H9 (cell line): ENCODE measurements at regions not wholly inside any gene's neighbourhood (a gene's known extent, or its start where the extent isn't known, plus 50 kb on each side); places are given as distances from the start of the nearest gene placed in this dataset.

ENCODE experiments used
- DNase-seq: peaks from one replicate; pipeline ENCODE4 v3.0.0-alpha.2; 2017
- H2AFZ ChIP-seq: one replicate; pipeline ENCODE4 v1.6.1; 2013; ENCODE audit warnings: mild to moderate bottlenecking, low read length, control low read depth, moderate library complexity
- H2AK5ac ChIP-seq: 2 replicates; pipeline ENCODE4 v1.6.1; 2013; ENCODE audit warnings: low read length, control low read depth, mixed read lengths; ENCODE audit not compliant: insufficient read length
- H2BK120ac ChIP-seq: one replicate; pipeline ENCODE4 v1.6.1; 2013; ENCODE audit warnings: low read depth, mild to moderate bottlenecking, low read length, control low read depth, inconsistent platforms; ENCODE audit not compliant: poor library complexity, severe bottlenecking
- H2BK12ac ChIP-seq: 2 replicates; pipeline ENCODE4 v1.6.1; 2013; ENCODE audit warnings: low read length, control low read depth, mixed read lengths, low read depth; ENCODE audit not compliant: insufficient read length
- H2BK15ac ChIP-seq: 2 replicates; pipeline ENCODE4 v1.6.1; 2013; ENCODE audit warnings: low read depth, low read length, control low read depth
- H2BK20ac ChIP-seq: one replicate; pipeline ENCODE4 v1.6.1; 2013; ENCODE audit warnings: low read depth, mild to moderate bottlenecking, low read length, control low read depth, inconsistent platforms; ENCODE audit not compliant: poor library complexity, severe bottlenecking
- H2BK5ac ChIP-seq: 2 replicates; pipeline ENCODE4 v1.6.1; 2013; ENCODE audit warnings: low read length, control low read depth, mixed read lengths; ENCODE audit not compliant: insufficient read length
- H3K14ac ChIP-seq: 2 replicates; pipeline ENCODE4 v1.6.1; 2013; ENCODE audit warnings: low read length, control low read depth; ENCODE audit not compliant: insufficient read depth
- H3K18ac ChIP-seq: 2 replicates; pipeline ENCODE4 v1.6.1; 2013; ENCODE audit warnings: low read depth, mild to moderate bottlenecking, mixed read lengths, low read length, control low read depth; ENCODE audit not compliant: insufficient read length
- H3K23ac ChIP-seq: 2 replicates; pipeline ENCODE4 v1.6.1; 2013; ENCODE audit warnings: low read length, control low read depth, mixed read lengths, low read depth; ENCODE audit not compliant: insufficient read length
- H3K23me2 ChIP-seq: 2 replicates; pipeline ENCODE4 v1.6.1; 2013; ENCODE audit warnings: low read depth, mild to moderate bottlenecking, mixed read lengths, low read length, control low read depth; ENCODE audit not compliant: insufficient read length, poor library complexity, severe bottlenecking
- H3K27ac ChIP-seq: 2 replicates; pipeline ENCODE4 v1.5.1; 2013; ENCODE audit warnings: low read length, control low read depth, mixed read lengths, low read depth; ENCODE audit not compliant: insufficient read length
- H3K27me3 ChIP-seq: 2 replicates; pipeline ENCODE4 v1.6.1; 2013; ENCODE audit warnings: low read length, control low read depth, inconsistent platforms; ENCODE audit not compliant: insufficient read depth
- H3K4ac ChIP-seq: 2 replicates; pipeline ENCODE4 v1.6.1; 2013; ENCODE audit warnings: low read depth, mild to moderate bottlenecking, control low read depth, inconsistent platforms, low read length, moderate library complexity
- H3K4me1 ChIP-seq: 2 replicates; pipeline ENCODE4 v1.6.1; 2013; ENCODE audit warnings: low read length, control low read depth, inconsistent platforms; ENCODE audit not compliant: insufficient read depth
- H3K4me2 ChIP-seq: 2 replicates; pipeline ENCODE4 v1.6.1; 2013; ENCODE audit warnings: low read length, control low read depth, mixed read lengths; ENCODE audit not compliant: insufficient read length, insufficient read depth
- H3K56ac ChIP-seq: 2 replicates; pipeline ENCODE4 v1.6.1; 2013; ENCODE audit warnings: low read depth, mild to moderate bottlenecking, mixed read lengths, low read length, control low read depth; ENCODE audit not compliant: insufficient read length
- H3K79me1 ChIP-seq: 2 replicates; pipeline ENCODE4 v1.6.1; 2013; ENCODE audit warnings: low read depth, mild to moderate bottlenecking, moderate library complexity, low read length, control low read depth, inconsistent platforms; ENCODE audit not compliant: insufficient read depth, poor library complexity, severe bottlenecking
- H3K79me2 ChIP-seq: 2 replicates; pipeline ENCODE4 v1.6.1; 2013; ENCODE audit warnings: low read length, control low read depth, inconsistent platforms; ENCODE audit not compliant: insufficient read depth
- H3K9ac ChIP-seq: 2 replicates; pipeline ENCODE4 v1.6.1; 2013; ENCODE audit warnings: low read length, control low read depth, mixed read lengths; ENCODE audit not compliant: insufficient read length; ENCODE audit errors: extremely low read depth
- H3K9me3 ChIP-seq: one replicate; pipeline ENCODE4 v1.6.1; 2013; ENCODE audit warnings: low read depth, low read length, inconsistent platforms; ENCODE audit not compliant: control insufficient read depth
- H3T11ph ChIP-seq: one replicate; pipeline ENCODE4 v1.6.1; 2013; ENCODE audit warnings: mild to moderate bottlenecking, low read length, control low read depth, inconsistent platforms
- H4K20me1 ChIP-seq: one replicate; pipeline ENCODE4 v1.6.1; 2013; ENCODE audit not compliant: control insufficient read depth, insufficient read length, insufficient read depth
- H4K5ac ChIP-seq: 2 replicates; pipeline ENCODE4 v1.6.1; 2013; ENCODE audit warnings: low read depth, mild to moderate bottlenecking, mixed read lengths, low read length, control low read depth; ENCODE audit not compliant: insufficient read length
- H4K8ac ChIP-seq: replicated peaks from 2 replicates; pipeline ENCODE4 v1.6.1; 2013; ENCODE audit warnings: low read length, control low read depth, mixed read lengths, low read depth; ENCODE audit not compliant: insufficient read length
- H4K91ac ChIP-seq: 2 replicates; pipeline ENCODE4 v1.6.1; 2013; ENCODE audit warnings: low read depth, mild to moderate bottlenecking, moderate library complexity, mixed read lengths, low read length, control low read depth; ENCODE audit not compliant: insufficient read length
- H3K27ac Mint-ChIP-seq, 3 experiments: 2 replicates in 2 of 3; 3 replicates in 1 of 3; pipeline ENCODE4 v1.8.0; 2020 to 2021; ENCODE audit warnings: mixed read lengths in 3 of 3, mild to moderate bottlenecking in 1 of 3, moderate library complexity in 1 of 3
- H3K27me3 Mint-ChIP-seq: 2 replicates; pipeline ENCODE4 v1.8.0; 2021; ENCODE audit warnings: low read depth, mild to moderate bottlenecking, moderate library complexity, mixed read lengths
- H3K36me3 Mint-ChIP-seq, 3 experiments: 2 replicates in 2 of 3; 3 replicates in 1 of 3; pipeline ENCODE4 v1.8.0; 2020 to 2021; ENCODE audit warnings: low read depth in 3 of 3, mixed read lengths in 3 of 3; ENCODE audit not compliant: insufficient read depth in 1 of 3
- H3K4me1 Mint-ChIP-seq, 2 experiments: 2 replicates each; pipeline ENCODE4 v1.8.0; 2020; ENCODE audit warnings: mixed read lengths in 2 of 2
- H3K4me3 Mint-ChIP-seq, 2 experiments: 2 replicates in 1 of 2; 3 replicates in 1 of 2; pipeline ENCODE4 v1.8.0; 2020 to 2021; ENCODE audit warnings: mild to moderate bottlenecking in 2 of 2, mixed read lengths in 2 of 2, moderate library complexity in 1 of 2
- H3K9me3 Mint-ChIP-seq, 2 experiments: 2 replicates in 1 of 2; 3 replicates in 1 of 2; pipeline ENCODE4 v1.8.0; 2020; ENCODE audit warnings: mild to moderate bottlenecking in 2 of 2, mixed read lengths in 2 of 2, moderate library complexity in 1 of 2
- WGBS: extraction: QIAGEN DNeasy Blood & Tissue Kit; methylation state at CpG from one replicate; pipeline ENCODE4 v1.1.7; 2013; ENCODE audit warnings: missing lambda C conversion rate, low lambda C conversion rate, mixed read lengths; ENCODE audit not compliant: insufficient read length; ENCODE audit errors: extremely low coverage; 5-methylcytosine and 5-hydroxymethylcytosine counted together
- TF ChIP-seq, protein P1 (sequence below): fragments of 200-600 bp; sonication (generic); conservative IDR thresholded peaks from 3 replicates; pipeline ENCODE4 v1.8.0; 2021; ENCODE audit warnings: antibody characterized with exemption, mild to moderate bottlenecking

DNA sequence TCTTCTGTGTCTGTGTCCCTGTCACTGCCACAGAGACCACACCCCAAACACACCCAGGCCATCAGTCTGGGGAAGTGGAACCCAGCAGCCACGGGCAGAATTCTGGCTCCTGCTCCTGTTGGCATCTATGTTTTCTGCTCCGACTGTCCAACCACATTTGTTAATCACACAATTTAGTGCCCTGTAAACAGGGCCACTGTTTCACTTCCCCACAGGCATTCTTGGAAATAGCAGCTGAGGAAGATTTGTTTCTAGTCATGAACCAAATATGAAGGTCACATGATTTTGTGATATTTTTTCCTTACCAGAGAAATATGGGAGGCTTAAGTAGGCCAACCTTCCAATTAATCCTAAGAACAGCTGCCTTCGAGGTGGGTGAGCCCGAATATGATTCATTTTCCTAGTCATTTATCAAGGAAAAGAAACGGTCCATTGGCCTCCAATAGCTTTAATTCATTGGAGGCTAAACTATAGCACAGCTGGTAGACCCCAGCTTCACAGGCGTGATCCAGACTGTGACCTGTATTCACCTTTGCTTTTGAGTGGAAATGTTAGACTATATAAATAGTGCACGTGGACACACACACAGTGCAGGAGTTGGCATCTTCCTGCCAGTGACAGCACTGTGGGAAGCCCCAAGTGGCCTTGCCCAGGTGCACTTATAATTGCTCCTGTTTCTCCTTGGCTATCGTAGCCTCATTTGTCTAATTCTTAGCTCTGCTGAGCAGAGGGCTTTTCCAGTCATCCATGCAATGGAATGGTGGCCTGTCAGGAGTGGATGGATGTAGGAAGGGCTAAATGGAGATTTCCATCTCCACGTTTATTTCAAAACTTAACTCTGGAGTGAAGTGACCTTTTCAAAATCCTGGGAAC lies 267.9 kb downstream of the LPIN1 start:
- H3K79me1 ChIP-seq, result no peaks in the 10 kb centered on the region
- H4K20me1 ChIP-seq, result no peaks in the 10 kb centered on the region
- no peak for DNase-seq
- Mint-ChIP-seq H3K27ac (no peak overlapping the region; a peak in 1 of 7 replicates), H3K4me3 (no peak overlapping the region), H3K36me3 (no peaks in the 10 kb centered on the region; a peak in 1 of 7 replicates), H3K4me1 (no peaks in the 10 kb centered on the region; a peak in 1 of 4 replicates), H3K9me3 (no peaks in the 10 kb centered on the region; a peak in 1 of 5 replicates), H3K27me3 (no peaks in the 10 kb centered on the region)
- no peak overlapping the region for H4K8ac ChIP-seq
- no CpG with 5 or more reads among the region's 9 CpGs for WGBS
- H3K4me2 ChIP-seq, result no peak overlapping the region
- H2BK120ac ChIP-seq, result no peak overlapping the region
- TF ChIP-seq, protein P1, sequence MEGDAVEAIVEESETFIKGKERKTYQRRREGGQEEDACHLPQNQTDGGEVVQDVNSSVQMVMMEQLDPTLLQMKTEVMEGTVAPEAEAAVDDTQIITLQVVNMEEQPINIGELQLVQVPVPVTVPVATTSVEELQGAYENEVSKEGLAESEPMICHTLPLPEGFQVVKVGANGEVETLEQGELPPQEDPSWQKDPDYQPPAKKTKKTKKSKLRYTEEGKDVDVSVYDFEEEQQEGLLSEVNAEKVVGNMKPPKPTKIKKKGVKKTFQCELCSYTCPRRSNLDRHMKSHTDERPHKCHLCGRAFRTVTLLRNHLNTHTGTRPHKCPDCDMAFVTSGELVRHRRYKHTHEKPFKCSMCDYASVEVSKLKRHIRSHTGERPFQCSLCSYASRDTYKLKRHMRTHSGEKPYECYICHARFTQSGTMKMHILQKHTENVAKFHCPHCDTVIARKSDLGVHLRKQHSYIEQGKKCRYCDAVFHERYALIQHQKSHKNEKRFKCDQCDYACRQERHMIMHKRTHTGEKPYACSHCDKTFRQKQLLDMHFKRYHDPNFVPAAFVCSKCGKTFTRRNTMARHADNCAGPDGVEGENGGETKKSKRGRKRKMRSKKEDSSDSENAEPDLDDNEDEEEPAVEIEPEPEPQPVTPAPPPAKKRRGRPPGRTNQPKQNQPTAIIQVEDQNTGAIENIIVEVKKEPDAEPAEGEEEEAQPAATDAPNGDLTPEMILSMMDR, result no peak
- no peak overlapping the region for H3K27ac ChIP-seq
- H3K14ac ChIP-seq, result no peak overlapping the region
- no peaks in the 10 kb centered on the region for H3K79me2 ChIP-seq
- H2AK5ac ChIP-seq, result no peak overlapping the region
- H3K9ac ChIP-seq, result no peak overlapping the region
- H2BK5ac ChIP-seq, result no peak overlapping the region
- no peaks in the 10 kb centered on the region for H3K4me1 ChIP-seq
- H3T11ph ChIP-seq, result no peak overlapping the region
- no peak overlapping the region for H2BK20ac ChIP-seq
- H4K91ac ChIP-seq, result no peak overlapping the region
- no peaks in the 10 kb centered on the region for H3K9me3 ChIP-seq
- no peak overlapping the region for H3K23ac ChIP-seq
- H2BK12ac ChIP-seq, result no peak overlapping the region
- no peak overlapping the region for H2BK15ac ChIP-seq
- no peaks in the 10 kb centered on the region for H3K23me2 ChIP-seq
- H3K18ac ChIP-seq, result no peak overlapping the region
- no peak overlapping the region for H4K5ac ChIP-seq
- no peak overlapping the region for H2AFZ ChIP-seq
- no peak overlapping the region for H3K56ac ChIP-seq
- H3K4ac ChIP-seq, result no peak overlapping the region
- H3K27me3 ChIP-seq, result no peaks in the 10 kb centered on the region
